ENCODE measurements at regions not wholly inside any gene's neighbourhood (a gene's known extent, or its start where the extent isn't known, plus 50 kb on each side); places are given as distances from the start of the nearest gene placed in this dataset.

DNA sequence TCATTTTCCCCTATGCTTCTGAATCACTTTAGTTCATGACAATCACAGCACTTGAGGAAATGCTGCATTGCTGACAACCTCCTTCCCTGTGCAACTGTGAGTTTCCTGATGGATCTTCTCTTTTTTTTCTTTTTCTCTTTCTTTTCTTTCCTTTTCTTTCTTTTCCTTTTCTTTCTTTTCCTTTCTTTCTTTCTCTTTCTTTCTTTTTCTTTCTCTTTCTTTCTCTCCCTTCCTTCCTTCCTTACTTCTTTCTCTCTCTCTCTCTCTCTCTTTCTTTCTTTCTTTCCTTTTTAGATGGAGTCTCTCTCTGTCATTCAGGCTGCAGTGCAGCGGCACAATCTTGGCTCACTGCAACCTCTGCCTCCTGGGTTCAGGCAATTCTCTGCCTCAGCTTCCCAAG lies 247.9 kb upstream of the HTR2A start:
- DNase-seq: no peak
- no peaks in the 10 kb centered on the region for H3K4me1 Mint-ChIP-seq (ENCODE audit: low read depth)
- no peaks in the 10 kb centered on the region for H3K9me3 Mint-ChIP-seq
- intact Hi-C loops (cut with micrococcal nuclease): no loop called here
- H3K36me3 Mint-ChIP-seq (ENCODE audit: low read depth): no peaks in the 10 kb centered on the region
- no peak overlapping the region for H3K27ac Mint-ChIP-seq
- CTCF ChIA-PET: no interaction called here
- no peak overlapping the region for H3K4me3 Mint-ChIP-seq
- peaks cover 5% of the 10 kb centered on the region for H3K27me3 Mint-ChIP-seq (ENCODE audit: low read depth)

DNA sequence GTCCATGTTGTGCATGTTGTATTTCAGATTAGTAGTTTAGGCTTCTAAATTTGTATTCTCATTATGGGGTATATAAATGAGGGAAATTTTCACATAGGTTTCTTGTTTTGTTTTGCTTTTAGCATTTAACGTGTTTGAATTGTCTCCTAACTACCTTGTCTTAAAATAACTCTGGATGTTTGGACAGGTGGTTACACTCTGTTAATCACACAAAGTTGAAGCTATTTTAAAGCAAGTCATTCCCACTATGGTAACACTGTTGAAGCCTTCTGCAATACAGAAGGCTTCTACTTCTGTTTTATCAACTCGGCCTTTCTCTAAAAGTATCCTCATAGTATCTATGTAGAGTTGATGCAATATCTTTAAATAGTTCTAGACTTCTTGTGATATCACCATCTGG lies 245.3 kb upstream of the HTR2A start:
- Mint-ChIP-seq H3K36me3 (ENCODE audit: low read depth) (no peaks in the 10 kb centered on the region), H3K9me3 (no peaks in the 10 kb centered on the region), H3K4me1 (ENCODE audit: low read depth) (no peaks in the 10 kb centered on the region), H3K27me3 (ENCODE audit: low read depth) (peaks cover 5% of the 10 kb centered on the region), H3K27ac (no peak overlapping the region), H3K4me3 (no peak overlapping the region)
- no peak for DNase-seq
- CTCF ChIA-PET: no interaction called here
- intact Hi-C loops (cut with micrococcal nuclease): no loop called here

DNA sequence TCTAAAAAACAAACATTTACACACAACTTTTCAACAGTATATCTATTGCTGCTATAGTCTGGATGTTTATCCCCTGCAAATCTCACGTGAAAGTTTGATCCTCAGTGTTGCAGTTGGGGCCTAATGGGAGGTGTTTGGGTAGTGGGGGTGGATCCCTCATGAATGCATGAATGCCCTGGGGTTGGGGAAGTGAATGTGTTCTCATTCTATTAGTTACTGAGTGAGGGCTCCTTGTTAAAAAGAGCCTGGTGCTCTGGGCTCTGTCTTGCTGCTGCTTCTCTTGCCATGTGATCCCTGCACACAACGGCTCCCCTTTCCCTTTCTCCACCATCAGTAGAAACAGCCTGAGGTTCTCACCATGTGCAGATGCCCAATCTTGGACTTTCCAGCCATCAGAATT lies 242.7 kb upstream of the HTR2A start:
- H3K4me3 Mint-ChIP-seq: no peak overlapping the region
- DNase-seq: no peak
- no peaks in the 10 kb centered on the region for H3K4me1 Mint-ChIP-seq (ENCODE audit: low read depth)
- H3K27ac Mint-ChIP-seq: no peak overlapping the region
- CTCF ChIA-PET: no interaction called here
- intact Hi-C loops (cut with micrococcal nuclease): no loop called here
- peaks cover 7% of the 10 kb centered on the region for H3K27me3 Mint-ChIP-seq (ENCODE audit: low read depth)
- H3K9me3 Mint-ChIP-seq: no peaks in the 10 kb centered on the region
- H3K36me3 Mint-ChIP-seq (ENCODE audit: low read depth): no peaks in the 10 kb centered on the region

DNA sequence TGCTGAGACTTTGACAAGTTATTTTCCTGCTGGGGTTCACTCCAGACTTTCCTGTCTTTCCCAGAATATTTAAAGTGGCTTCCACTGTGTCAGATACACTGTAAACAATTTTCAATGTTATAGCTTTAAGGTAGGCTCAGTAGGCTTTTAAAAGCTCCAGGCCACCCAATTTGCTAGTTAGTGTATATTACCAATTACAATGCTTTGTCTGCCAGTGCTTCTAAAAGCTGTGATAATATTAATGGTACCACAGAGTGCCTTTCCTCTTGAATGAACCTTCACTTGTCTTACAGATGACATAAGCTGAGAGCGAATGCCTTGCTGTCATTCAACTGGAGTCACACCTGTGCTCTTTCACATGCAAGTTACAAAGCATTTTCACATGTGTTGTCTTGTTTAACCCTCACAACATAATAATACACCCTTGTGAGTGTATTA lies 239.7 kb upstream of the HTR2A start:
- Mint-ChIP-seq H3K4me1 (ENCODE audit: low read depth) (no peaks in the 10 kb centered on the region), H3K36me3 (ENCODE audit: low read depth) (no peaks in the 10 kb centered on the region), H3K27ac (no peak overlapping the region), H3K9me3 (no peaks in the 10 kb centered on the region), H3K4me3 (no peak overlapping the region), H3K27me3 (ENCODE audit: low read depth) (peaks cover 7% of the 10 kb centered on the region)
- DNase-seq: no peak
- intact Hi-C loops (cut with micrococcal nuclease): no loop called here
- CTCF ChIA-PET: no interaction called here

DNA sequence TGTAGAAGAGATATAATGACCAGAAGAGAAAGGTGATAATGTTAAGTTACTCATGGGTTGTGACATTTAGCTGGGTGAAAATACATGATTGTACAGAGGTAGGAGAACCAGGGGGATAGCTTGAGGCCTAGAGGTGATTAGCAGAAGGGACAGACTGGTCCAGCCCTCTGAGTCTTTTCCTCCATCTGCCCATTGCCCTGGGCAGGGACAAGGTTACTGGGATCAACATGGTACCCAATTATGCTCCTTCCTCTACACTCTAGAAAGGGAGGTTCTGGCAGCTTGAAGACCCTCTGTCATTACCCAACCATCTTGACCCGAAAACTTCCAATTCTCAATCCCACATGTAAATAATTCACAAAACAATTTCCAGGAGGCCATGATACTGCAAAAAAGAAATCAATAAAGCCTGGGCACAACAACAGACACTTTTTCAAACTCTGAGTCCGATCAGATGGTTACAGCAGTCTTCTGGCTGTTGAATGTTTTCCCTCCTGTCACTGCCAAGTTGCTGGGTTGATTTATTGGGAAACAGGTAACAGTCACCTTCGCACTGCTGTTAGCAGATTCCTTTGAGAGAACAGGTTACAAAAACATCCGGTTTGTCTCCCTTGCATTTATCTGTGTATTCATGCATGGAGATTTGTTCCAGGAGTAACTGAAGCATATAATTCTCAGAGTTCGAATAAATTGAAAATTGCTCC lies 239.1 kb upstream of the HTR2A start:
- H3K27ac Mint-ChIP-seq: no peak overlapping the region
- no peaks in the 10 kb centered on the region for H3K36me3 Mint-ChIP-seq (ENCODE audit: low read depth)
- intact Hi-C loops (cut with micrococcal nuclease): no loop called here
- no peaks in the 10 kb centered on the region for H3K9me3 Mint-ChIP-seq
- no peaks in the 10 kb centered on the region for H3K4me1 Mint-ChIP-seq (ENCODE audit: low read depth)
- H3K27me3 Mint-ChIP-seq (ENCODE audit: low read depth): peaks cover 2% of the 10 kb centered on the region
- CTCF ChIA-PET: interaction anchor here (0.5 kb wide), 1 partner anchor 102 kb away, joined by 3 read pairs; no protein-coding TSS in a partner anchor
- H3K4me3 Mint-ChIP-seq: no peak overlapping the region
- no peak for DNase-seq

DNA sequence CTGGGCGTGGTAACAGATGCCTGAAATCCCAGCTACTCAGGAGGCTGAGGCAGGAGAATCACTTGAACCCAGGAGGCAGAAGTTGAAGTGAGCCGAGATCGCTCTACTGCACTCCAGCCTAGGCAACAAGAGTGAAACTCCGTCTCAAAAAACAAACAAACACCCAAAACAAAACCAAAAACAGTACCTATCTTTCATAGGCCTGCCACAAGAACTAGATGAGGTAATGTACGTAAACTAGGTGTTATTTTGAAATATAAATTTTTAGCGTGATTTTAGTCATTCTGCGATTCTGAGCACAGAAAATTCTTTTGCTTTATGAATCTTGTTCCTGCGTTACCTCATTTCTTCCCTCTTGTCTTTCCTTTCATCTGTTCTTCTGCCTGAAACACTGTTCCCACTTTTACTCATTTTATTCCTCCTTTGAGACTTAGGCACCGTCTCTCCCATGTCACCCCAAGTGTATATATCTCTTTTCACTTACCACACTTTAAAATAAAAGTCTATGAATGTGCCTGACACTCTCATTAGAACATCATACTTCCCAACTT lies 238.2 kb upstream of the HTR2A start:
- Mint-ChIP-seq H3K27me3 (ENCODE audit: low read depth) (peaks cover 2% of the 10 kb centered on the region), H3K9me3 (no peaks in the 10 kb centered on the region), H3K4me3 (no peak overlapping the region), H3K36me3 (ENCODE audit: low read depth) (no peaks in the 10 kb centered on the region), H3K27ac (no peak overlapping the region), H3K4me1 (ENCODE audit: low read depth) (no peaks in the 10 kb centered on the region)
- CTCF ChIA-PET: no interaction called here
- intact Hi-C loops (cut with micrococcal nuclease): no loop called here
- DNase-seq: no peak

DNA sequence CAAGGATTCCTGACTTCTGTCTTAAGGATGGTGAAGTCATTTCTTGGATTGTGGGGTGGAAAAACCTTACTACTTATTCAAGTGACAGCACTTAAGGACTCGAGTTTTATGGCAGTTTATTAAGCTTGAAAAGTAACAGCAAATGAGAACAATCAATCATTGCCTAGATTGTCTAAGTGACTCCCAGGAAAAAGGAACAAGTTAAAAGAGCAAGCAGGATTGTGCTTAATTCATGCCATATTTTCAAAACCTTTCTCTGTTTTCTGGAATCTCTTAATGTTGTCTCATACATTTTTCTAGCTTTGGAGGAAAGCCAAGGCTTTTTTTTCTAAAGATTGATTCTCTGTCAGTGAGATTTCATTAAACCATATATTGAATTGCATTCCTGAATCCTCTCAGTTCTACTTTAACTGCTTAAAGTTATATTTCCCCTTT lies 236.2 kb upstream of the HTR2A start:
- no peak overlapping the region for H3K4me3 Mint-ChIP-seq
- intact Hi-C loops (cut with micrococcal nuclease): no loop called here
- H3K4me1 Mint-ChIP-seq (ENCODE audit: low read depth): no peaks in the 10 kb centered on the region
- CTCF ChIA-PET: interaction anchor here (1.1 kb wide), 1 partner anchor 18 kb away, joined by 4 read pairs; no protein-coding TSS in a partner anchor
- H3K27me3 Mint-ChIP-seq (ENCODE audit: low read depth): peaks cover 2% of the 10 kb centered on the region
- H3K36me3 Mint-ChIP-seq (ENCODE audit: low read depth): no peaks in the 10 kb centered on the region
- DNase-seq: no peak
- no peaks in the 10 kb centered on the region for H3K9me3 Mint-ChIP-seq
- H3K27ac Mint-ChIP-seq: no peak overlapping the region

DNA sequence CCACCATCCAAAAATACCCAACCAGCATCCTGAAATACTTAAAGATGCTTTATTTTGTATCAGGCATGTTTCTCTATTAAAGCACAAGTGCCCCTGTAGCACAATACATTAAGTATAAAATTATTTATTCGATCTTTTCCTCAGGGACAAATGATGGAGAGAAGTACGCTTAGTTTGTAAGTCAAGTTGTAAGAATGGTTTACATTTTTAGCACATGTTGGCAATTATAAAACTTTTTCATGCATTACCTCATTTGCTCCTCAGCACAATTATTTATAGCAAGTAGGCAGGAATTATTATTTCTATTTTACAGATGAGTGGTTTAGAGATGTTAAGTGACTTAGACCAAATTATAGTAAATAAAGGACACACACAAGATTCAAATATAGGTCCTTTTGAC lies 232.6 kb upstream of the HTR2A start:
- intact Hi-C loops (cut with micrococcal nuclease): no loop called here
- CTCF ChIA-PET: no interaction called here
- H3K9me3 Mint-ChIP-seq: no peaks in the 10 kb centered on the region
- H3K4me1 Mint-ChIP-seq (ENCODE audit: low read depth): no peaks in the 10 kb centered on the region
- no peak overlapping the region for H3K27ac Mint-ChIP-seq
- H3K4me3 Mint-ChIP-seq: no peak overlapping the region
- DNase-seq: no peak
- no peaks in the 10 kb centered on the region for H3K27me3 Mint-ChIP-seq (ENCODE audit: low read depth)
- H3K36me3 Mint-ChIP-seq (ENCODE audit: low read depth): no peaks in the 10 kb centered on the region

DNA sequence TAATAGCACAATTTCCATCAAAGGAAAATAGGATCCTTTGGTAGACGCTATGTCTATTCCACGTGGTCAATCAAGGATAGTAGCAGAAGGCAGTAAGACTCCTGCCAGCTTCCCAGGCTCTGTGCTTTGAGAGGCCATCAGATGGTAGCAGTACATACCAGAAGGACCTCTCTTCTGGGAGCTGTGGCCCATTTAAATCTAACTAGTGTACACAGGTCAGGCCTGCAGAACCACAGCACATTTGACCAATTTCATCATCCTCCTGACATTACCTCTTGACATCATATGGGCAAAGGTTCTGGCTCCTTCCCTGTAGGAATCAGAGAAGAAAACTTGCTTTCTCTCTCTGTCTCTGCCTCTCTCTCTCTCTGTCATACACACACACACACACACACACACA lies 229.6 kb upstream of the HTR2A start:
- Mint-ChIP-seq H3K36me3 (ENCODE audit: low read depth) (no peaks in the 10 kb centered on the region), H3K9me3 (no peaks in the 10 kb centered on the region), H3K4me3 (no peak overlapping the region), H3K4me1 (ENCODE audit: low read depth) (no peaks in the 10 kb centered on the region), H3K27me3 (ENCODE audit: low read depth) (no peaks in the 10 kb centered on the region), H3K27ac (no peak overlapping the region)
- CTCF ChIA-PET: interaction anchor here (0.5 kb wide), 1 partner anchor 509 kb away, joined by 3 read pairs; no protein-coding TSS in a partner anchor
- no peak for DNase-seq
- intact Hi-C loops (cut with micrococcal nuclease): no loop called here

DNA sequence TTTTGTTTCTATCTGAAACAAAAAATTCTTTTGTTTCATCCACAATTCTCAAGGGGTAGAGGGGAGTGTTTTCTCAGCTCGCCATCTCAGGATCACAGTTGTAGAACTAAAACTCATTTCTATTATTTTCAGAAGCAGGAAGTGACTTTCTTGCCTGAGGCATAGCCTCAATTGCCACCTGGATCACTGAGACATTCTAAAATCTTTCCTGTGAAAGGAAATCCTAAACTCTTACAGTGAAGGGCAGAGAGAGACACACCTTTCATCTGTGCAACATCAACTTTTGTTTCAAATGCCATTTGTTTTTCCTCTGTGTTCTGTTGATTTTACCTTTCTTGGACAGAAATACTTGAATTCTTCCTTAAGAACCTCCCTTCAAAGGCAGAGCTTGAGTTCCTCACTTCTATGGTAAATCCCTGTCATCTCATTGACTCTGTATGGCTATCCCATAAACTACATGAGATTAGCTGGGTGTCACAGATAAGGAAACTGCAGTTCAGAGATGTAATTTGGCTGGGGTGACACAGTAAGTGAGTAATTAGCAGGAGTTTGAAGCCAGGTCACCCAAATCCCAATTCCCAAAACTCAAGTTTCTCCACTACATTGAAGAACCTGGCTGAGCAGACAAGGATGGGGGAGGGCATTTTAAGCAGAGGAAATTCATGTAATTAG lies 224.4 kb upstream of the HTR2A start:
- CTCF ChIA-PET: no interaction called here
- peaks cover 3% of the 10 kb centered on the region for H3K27me3 Mint-ChIP-seq (ENCODE audit: low read depth)
- DNase-seq: no peak
- H3K36me3 Mint-ChIP-seq (ENCODE audit: low read depth): no peaks in the 10 kb centered on the region
- no peak overlapping the region for H3K27ac Mint-ChIP-seq
- H3K4me1 Mint-ChIP-seq (ENCODE audit: low read depth): no peaks in the 10 kb centered on the region
- intact Hi-C loops (cut with micrococcal nuclease): no loop called here
- no peaks in the 10 kb centered on the region for H3K9me3 Mint-ChIP-seq
- no peak overlapping the region for H3K4me3 Mint-ChIP-seq

DNA sequence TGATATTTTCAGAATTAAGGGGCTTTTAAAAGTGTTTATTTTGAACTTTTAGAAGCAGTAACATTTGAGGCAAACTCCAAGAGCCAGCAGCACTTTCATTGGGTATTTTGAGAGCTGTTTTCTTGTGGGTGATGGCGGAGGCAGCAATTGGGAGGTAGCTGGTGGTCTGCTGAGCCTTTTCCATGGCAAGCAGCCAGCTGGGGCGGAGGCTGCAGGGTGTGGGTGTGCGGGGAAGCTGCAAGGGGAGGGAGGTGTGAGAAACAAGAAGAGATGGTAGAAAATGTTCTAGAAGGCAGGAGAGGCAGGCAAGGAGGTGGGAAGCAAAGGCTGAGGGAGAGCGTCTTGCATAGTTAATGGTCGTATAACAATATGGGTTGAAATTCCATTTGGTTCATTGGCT lies 223.4 kb upstream of the HTR2A start:
- DNase-seq: no peak
- CTCF ChIA-PET: no interaction called here
- Mint-ChIP-seq H3K9me3 (no peaks in the 10 kb centered on the region), H3K27me3 (ENCODE audit: low read depth) (peaks cover 3% of the 10 kb centered on the region), H3K4me1 (ENCODE audit: low read depth) (no peaks in the 10 kb centered on the region), H3K27ac (no peak overlapping the region), H3K36me3 (ENCODE audit: low read depth) (no peaks in the 10 kb centered on the region), H3K4me3 (no peak overlapping the region)
- intact Hi-C loops (cut with micrococcal nuclease): no loop called here

DNA sequence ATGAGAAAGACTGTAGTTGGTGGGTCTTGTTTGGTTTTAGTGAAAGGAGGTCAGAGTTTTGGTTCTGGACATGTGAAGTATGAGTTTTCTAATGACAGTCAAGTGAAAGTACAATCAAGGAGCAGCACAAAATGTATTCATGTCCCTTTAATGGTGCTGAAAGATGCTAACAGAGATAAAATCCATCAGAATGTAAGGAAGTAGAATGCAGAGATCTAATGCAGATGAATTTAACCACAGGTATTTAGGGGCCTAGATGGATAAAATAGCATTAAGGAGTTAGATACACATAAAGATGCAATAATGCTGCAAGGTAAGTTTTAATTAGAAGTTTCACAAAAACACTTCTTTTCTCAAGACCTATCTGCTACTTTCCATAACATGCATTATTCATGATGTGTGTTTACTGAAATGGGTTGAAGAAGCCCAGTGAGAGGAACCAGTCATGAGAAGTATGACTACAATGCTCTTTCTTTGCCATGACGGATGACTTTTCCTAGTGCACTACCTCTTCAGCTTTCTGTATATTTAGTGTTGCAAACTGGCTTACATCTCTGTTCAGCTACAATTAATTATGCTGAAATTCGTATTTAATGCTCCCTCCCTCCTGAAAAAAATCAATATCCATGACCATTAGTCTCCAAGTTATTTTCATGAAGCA lies 222.9 kb upstream of the HTR2A start:
- no peaks in the 10 kb centered on the region for H3K36me3 Mint-ChIP-seq (ENCODE audit: low read depth)
- intact Hi-C loops (cut with micrococcal nuclease): no loop called here
- H3K9me3 Mint-ChIP-seq: no peaks in the 10 kb centered on the region
- peaks cover 3% of the 10 kb centered on the region for H3K27me3 Mint-ChIP-seq (ENCODE audit: low read depth)
- H3K4me3 Mint-ChIP-seq: no peak overlapping the region
- no peaks in the 10 kb centered on the region for H3K4me1 Mint-ChIP-seq (ENCODE audit: low read depth)
- DNase-seq: no peak
- H3K27ac Mint-ChIP-seq: no peak overlapping the region
- CTCF ChIA-PET: no interaction called here

DNA sequence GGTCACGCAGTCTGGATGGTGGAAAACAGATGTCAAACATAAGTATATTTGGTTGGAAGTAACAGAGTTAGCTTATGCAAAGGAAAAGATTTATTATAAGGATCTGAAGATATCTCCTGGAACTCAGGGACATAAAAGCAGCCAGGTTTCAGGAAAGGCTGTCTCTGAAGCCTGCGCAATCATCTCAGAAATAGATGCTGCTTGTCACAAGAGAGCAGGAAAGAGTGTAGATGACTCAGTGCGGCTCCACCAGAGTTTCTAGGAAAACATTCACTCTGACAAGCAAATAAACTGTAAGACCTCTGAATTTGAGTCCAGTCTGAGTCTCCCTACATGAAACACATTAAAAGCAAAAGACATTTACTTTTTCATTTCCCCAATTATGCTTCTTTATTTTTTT lies 220.4 kb upstream of the HTR2A start:
- H3K9me3 Mint-ChIP-seq: no peaks in the 10 kb centered on the region
- peaks cover 3% of the 10 kb centered on the region for H3K27me3 Mint-ChIP-seq (ENCODE audit: low read depth)
- H3K4me1 Mint-ChIP-seq (ENCODE audit: low read depth): no peaks in the 10 kb centered on the region
- no peak overlapping the region for H3K4me3 Mint-ChIP-seq
- no peak overlapping the region for H3K27ac Mint-ChIP-seq
- no peaks in the 10 kb centered on the region for H3K36me3 Mint-ChIP-seq (ENCODE audit: low read depth)
- DNase-seq: no peak
- intact Hi-C loops (cut with micrococcal nuclease): no loop called here
- CTCF ChIA-PET: no interaction called here
